Prostate gland (tissue), 2 donors: ENCODE measurements at regions not wholly inside any gene's neighbourhood (a gene's known extent, or its start where the extent isn't known, plus 50 kb on each side); places are given as distances from the start of the nearest gene placed in this dataset.

ENCODE experiments used
- DNase-seq: peaks from one replicate; pipeline ENCODE4 v3.0.0-alpha.2; 2019; ENCODE audit warnings: low spot score
- H3K27ac ChIP-seq, 2 donors: fragments of 200-600 bp; sonication (generic); 2 replicates each; pipeline ENCODE4 v1.5.1; 2017 to 2019
- H3K27me3 ChIP-seq: fragments of 200-600 bp; sonication (generic); replicated peaks from 2 replicates; pipeline ENCODE4 v1.5.1; 2019; ENCODE audit not compliant: insufficient read depth
- H3K36me3 ChIP-seq, 2 donors: fragments of 200-600 bp; sonication (generic); 1 replicate in 1 of 2; 2 replicates in 1 of 2; pipeline versions ENCODE4 v1.5.1 to v1.8.1; 2017 to 2019
- H3K4me1 ChIP-seq: fragments of 200-600 bp; sonication (generic); replicated peaks from 2 replicates; pipeline ENCODE4 v1.5.1; 2019
- H3K4me3 ChIP-seq, 2 donors: fragments of 200-600 bp; sonication (generic); 2 replicates each; pipeline ENCODE4 v1.5.1; 2017 to 2019
- H3K9me3 ChIP-seq: fragments of 200-600 bp; sonication (generic); 2 replicates; pipeline ENCODE4 v1.5.1; 2017
- POLR2A ChIP-seq: fragments of 450-650 bp; IDR thresholded peaks from one replicate; pipeline ENCODE4 v1.6.1; 2016; ENCODE audit warnings: antibody characterized with exemption, mild to moderate bottlenecking
- POLR2AphosphoS5 ChIP-seq: sonication (generic); formaldehyde crosslinking; IDR thresholded peaks from one replicate; pipeline ENCODE4 v1.6.1; 2017; ENCODE audit warnings: antibody characterized with exemption
- WGBS: methylation state at CpG from one replicate; pipeline ENCODE4 v1.1.5; 2018; 5-methylcytosine and 5-hydroxymethylcytosine counted together
- intact Hi-C: fragments of 100-400 bp; cut with DNase I; formaldehyde crosslinking; loops from one replicate; pipeline ENCODE4 v1.14.2; 2022
- TF ChIP-seq, protein P1 (sequence below), 4 experiments: fragments of 200-600 bp in 2 of 4; fragments of 450-650 bp in 2 of 4; sonication (generic) in 2 of 4; IDR thresholded peaks; 1 replicate in 3 of 4; 2 replicates in 1 of 4; pipeline ENCODE4 v1.5.1; 2016 to 2019; ENCODE audit warnings: antibody characterized with exemption in 4 of 4, mild to moderate bottlenecking in 2 of 4, moderate library complexity in 2 of 4

- 70% methylated on average over 1 of the region's 1 CpG for WGBS
- no peaks in the 10 kb centered on the region for H3K27me3 ChIP-seq
- no peak overlapping the region for H3K27ac ChIP-seq
- no peaks in the 10 kb centered on the region for H3K9me3 ChIP-seq
- H3K4me1 ChIP-seq: no peaks in the 10 kb centered on the region
- TF ChIP-seq POLR2AphosphoS5 (no peak), POLR2A (no peak)
- TF ChIP-seq, protein P1, sequence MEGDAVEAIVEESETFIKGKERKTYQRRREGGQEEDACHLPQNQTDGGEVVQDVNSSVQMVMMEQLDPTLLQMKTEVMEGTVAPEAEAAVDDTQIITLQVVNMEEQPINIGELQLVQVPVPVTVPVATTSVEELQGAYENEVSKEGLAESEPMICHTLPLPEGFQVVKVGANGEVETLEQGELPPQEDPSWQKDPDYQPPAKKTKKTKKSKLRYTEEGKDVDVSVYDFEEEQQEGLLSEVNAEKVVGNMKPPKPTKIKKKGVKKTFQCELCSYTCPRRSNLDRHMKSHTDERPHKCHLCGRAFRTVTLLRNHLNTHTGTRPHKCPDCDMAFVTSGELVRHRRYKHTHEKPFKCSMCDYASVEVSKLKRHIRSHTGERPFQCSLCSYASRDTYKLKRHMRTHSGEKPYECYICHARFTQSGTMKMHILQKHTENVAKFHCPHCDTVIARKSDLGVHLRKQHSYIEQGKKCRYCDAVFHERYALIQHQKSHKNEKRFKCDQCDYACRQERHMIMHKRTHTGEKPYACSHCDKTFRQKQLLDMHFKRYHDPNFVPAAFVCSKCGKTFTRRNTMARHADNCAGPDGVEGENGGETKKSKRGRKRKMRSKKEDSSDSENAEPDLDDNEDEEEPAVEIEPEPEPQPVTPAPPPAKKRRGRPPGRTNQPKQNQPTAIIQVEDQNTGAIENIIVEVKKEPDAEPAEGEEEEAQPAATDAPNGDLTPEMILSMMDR (IDR thresholded peaks at IDR 0.05): no peak
- H3K36me3 ChIP-seq: no peaks in the 10 kb centered on the region
- no peak overlapping the region for H3K4me3 ChIP-seq
- no peak for DNase-seq
- intact Hi-C loops: no loop called here
Observed at GRCh38 chr4:59127743-59128142, 2017.6 kb upstream of the IGFBP7 start.

- TF ChIP-seq POLR2A: no peak
- no peak for TF ChIP-seq POLR2AphosphoS5
- TF ChIP-seq, protein P1 (IDR thresholded peaks at IDR 0.05): no peak
- no peaks in the 10 kb centered on the region for H3K36me3 ChIP-seq
- no peaks in the 10 kb centered on the region for H3K27me3 ChIP-seq
- WGBS: 98% methylated on average over 1 of the region's 1 CpG
- H3K9me3 ChIP-seq: no peaks in the 10 kb centered on the region
- intact Hi-C loops: no loop called here
- H3K27ac ChIP-seq: no peak overlapping the region
- no peak for DNase-seq
- no peak overlapping the region for H3K4me3 ChIP-seq
- no peaks in the 10 kb centered on the region for H3K4me1 ChIP-seq
Observed at GRCh38 chr4:59135248-59135985, 2025.2 kb upstream of the IGFBP7 start.

DNA sequence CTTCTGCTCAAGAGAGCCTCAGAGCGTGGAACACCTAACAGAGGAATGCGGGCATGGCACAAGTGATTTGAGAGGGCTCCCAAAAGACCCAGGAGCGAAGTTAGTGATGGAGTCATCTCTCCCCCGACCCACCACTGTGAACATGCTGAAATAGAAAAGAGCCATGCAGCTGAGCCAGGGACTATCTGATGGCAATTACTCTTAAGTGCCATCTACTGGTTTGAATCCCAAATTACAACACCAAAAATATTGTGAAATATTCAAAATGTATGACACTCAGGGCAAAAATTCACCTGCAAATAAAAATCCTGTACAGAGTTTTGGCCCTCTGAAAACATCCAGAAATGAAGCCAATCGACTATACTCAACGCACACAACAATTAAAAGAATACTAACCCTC, 2038.9 kb upstream of the ADGRL3 start:
- Histone ChIP-seq H3K27me3 (no peaks in the 10 kb centered on the region), H3K4me3 (no peak overlapping the region), H3K4me1 (no peaks in the 10 kb centered on the region), H3K9me3 (no peaks in the 10 kb centered on the region), H3K27ac (no peak overlapping the region), H3K36me3 (no peaks in the 10 kb centered on the region)
- TF ChIP-seq, protein P1 (IDR thresholded peaks at IDR 0.05): no peak
- TF ChIP-seq POLR2A (no peak), POLR2AphosphoS5 (no peak)
- WGBS: 79% methylated on average over 6 of the region's 6 CpGs
- intact Hi-C loops: no loop called here
- no peak for DNase-seq

- Histone ChIP-seq H3K36me3 (no peaks in the 10 kb centered on the region), H3K27ac (no peak overlapping the region), H3K4me3 (no peak overlapping the region), H3K4me1 (no peaks in the 10 kb centered on the region), H3K27me3 (no peaks in the 10 kb centered on the region), H3K9me3 (no peaks in the 10 kb centered on the region)
- intact Hi-C loops: no loop called here
- TF ChIP-seq, protein P1 (IDR thresholded peaks at IDR 0.05): no peak
- TF ChIP-seq POLR2AphosphoS5 (no peak), POLR2A (no peak)
- DNase-seq: no peak
- 14% methylated on average over 1 of the region's 1 CpG for WGBS
Observed at GRCh38 chr4:59175617-59176016, 2024.5 kb upstream of the ADGRL3 start.

- Histone ChIP-seq H3K36me3 (no peaks in the 10 kb centered on the region), H3K4me1 (no peaks in the 10 kb centered on the region), H3K9me3 (no peaks in the 10 kb centered on the region), H3K4me3 (no peak overlapping the region), H3K27me3 (no peaks in the 10 kb centered on the region), H3K27ac (no peak overlapping the region)
- intact Hi-C loops: no loop called here
- no peak for TF ChIP-seq POLR2A
- TF ChIP-seq, protein P1 (IDR thresholded peaks at IDR 0.05): no peak
- no peak for TF ChIP-seq POLR2AphosphoS5
- no peak for DNase-seq
Observed at GRCh38 chr4:59179372-59179771, 2020.8 kb upstream of the ADGRL3 start.
